Testis (tissue), 2 donors: ENCODE measurements at regions not wholly inside any gene's neighbourhood (a gene's known extent, or its start where the extent isn't known, plus 50 kb on each side); places are given as distances from the start of the nearest gene placed in this dataset.

Experiments used
- POLR2A ChIP-seq: fragments of 450-650 bp; IDR thresholded peaks from one replicate; pipeline ENCODE4 v1.6.1; 2017; ENCODE audit warnings: antibody characterized with exemption, mild to moderate bottlenecking, moderate library complexity
- TF ChIP-seq, protein P1 (sequence below), 3 experiments: fragments of 450-650 bp in 2 of 3; fragments of 200-600 bp in 1 of 3; sonication (generic) in 1 of 3; IDR thresholded peaks; one replicate each; pipeline ENCODE4 v1.5.1; 2016 to 2019; ENCODE audit warnings: antibody characterized with exemption in 3 of 3, mild to moderate bottlenecking in 2 of 3, moderate library complexity in 1 of 3

DNA sequence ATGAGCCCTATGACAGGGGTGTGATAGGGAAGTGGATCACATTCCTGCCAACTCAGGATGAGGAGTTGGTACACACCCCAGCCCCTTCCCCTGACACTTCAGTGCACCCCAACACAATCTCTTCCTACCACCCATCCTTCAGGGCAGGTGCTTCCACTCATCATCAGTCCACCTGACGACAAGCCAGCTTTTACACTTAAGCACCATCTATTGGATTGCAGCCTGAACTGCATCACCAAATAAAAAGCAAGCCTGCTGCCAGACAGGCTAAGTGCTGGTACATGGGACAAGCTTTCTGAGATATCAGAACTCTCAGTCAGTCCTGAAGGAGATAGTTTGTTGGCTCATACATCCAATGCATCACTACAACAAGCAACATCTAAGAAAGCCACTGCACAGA is 69.0 kb upstream of the TMEM200A start:
- no peak for TF ChIP-seq POLR2A
- TF ChIP-seq, protein P1, sequence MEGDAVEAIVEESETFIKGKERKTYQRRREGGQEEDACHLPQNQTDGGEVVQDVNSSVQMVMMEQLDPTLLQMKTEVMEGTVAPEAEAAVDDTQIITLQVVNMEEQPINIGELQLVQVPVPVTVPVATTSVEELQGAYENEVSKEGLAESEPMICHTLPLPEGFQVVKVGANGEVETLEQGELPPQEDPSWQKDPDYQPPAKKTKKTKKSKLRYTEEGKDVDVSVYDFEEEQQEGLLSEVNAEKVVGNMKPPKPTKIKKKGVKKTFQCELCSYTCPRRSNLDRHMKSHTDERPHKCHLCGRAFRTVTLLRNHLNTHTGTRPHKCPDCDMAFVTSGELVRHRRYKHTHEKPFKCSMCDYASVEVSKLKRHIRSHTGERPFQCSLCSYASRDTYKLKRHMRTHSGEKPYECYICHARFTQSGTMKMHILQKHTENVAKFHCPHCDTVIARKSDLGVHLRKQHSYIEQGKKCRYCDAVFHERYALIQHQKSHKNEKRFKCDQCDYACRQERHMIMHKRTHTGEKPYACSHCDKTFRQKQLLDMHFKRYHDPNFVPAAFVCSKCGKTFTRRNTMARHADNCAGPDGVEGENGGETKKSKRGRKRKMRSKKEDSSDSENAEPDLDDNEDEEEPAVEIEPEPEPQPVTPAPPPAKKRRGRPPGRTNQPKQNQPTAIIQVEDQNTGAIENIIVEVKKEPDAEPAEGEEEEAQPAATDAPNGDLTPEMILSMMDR (IDR thresholded peaks at IDR 0.05) = no peak
